ENCODE measurements at regions not wholly inside any gene's neighbourhood (a gene's known extent, or its start where the extent isn't known, plus 50 kb on each side); places are given as distances from the start of the nearest gene placed in this dataset.

GRCh38 chr2:74037379-74037860 is 52.7 kb downstream of the TET3 start:
- POLR2A ChIA-PET (ENCODE audit: partially characterized antibody), result interaction anchor here (0.5 kb wide), 1 partner anchor 11 kb away, joined by 3 read pairs; no protein-coding TSS in a partner anchor
- Histone ChIP-seq H3K9ac (replicated peaks in 1 of 4; ENCODE audit: extremely low read depth in 1 of 4, low read depth in 3 of 4, low read length in 3 of 4) (no peak overlapping the region), H3K79me2 (ENCODE audit: control insufficient read depth in 1 of 2, insufficient read depth in 2 of 2, low read length in 2 of 2) (peaks cover 0 to 84% of the 10 kb centered on the region in 2 experiments; a peak in 3 of 4 replicates), H2BK5ac (ENCODE audit: low read depth, low read length) (no peak overlapping the region), H2AFZ (ENCODE audit: low read length) (no peak overlapping the region), H3K27me3 (replicated peaks in 1 of 4; ENCODE audit: control insufficient read depth in 3 of 4, extremely low read depth in 1 of 4, insufficient read depth in 3 of 4, low read length in 3 of 4) (no peaks in the 10 kb centered on the region), H2BK15ac (ENCODE audit: low read length) (no peak overlapping the region), H4K91ac (replicated peaks; ENCODE audit: insufficient read length, low read length) (no peak overlapping the region), H4K5ac (ENCODE audit: insufficient read length, low read depth, low read length) (no peak overlapping the region), H3K18ac (ENCODE audit: extremely low read depth, low read length) (no peak overlapping the region), H3K4me2 (ENCODE audit: insufficient read depth in 1 of 2, low read depth in 2 of 2, low read length in 2 of 2) (no peak overlapping the region), H3K23ac (ENCODE audit: insufficient read length) (no peak overlapping the region), H3K4me1 (replicated peaks in 1 of 4; ENCODE audit: control insufficient read depth in 3 of 4, insufficient read depth in 4 of 4, low read length in 3 of 4) (peaks cover 1 to 5% (median 4%) of the 10 kb centered on the region in 4 experiments), H2BK120ac (replicated peaks; ENCODE audit: low read depth, low read length) (no peak overlapping the region), H3K9me3 (ENCODE audit: insufficient read depth in 2 of 2, low read depth in 1 of 2, low read length in 1 of 2) (no peaks in the 10 kb centered on the region), H3K4me3 (ENCODE audit: extremely low read depth in 1 of 4, insufficient read depth in 2 of 4, low read depth in 3 of 4, low read length in 4 of 4) (no peak overlapping the region), H3K23me2 (ENCODE audit: low read depth, low read length) (no peaks in the 10 kb centered on the region), H2BK12ac (ENCODE audit: low read depth, low read length) (no peak overlapping the region), H3K27ac (ENCODE audit: low read depth, low read length) (no peak overlapping the region), H3K36me3 (ENCODE audit: control insufficient read depth in 2 of 4, insufficient read depth in 4 of 4, low read length in 3 of 4) (no peaks in the 10 kb centered on the region), H2BK20ac (ENCODE audit: low read length) (no peak overlapping the region), H4K20me1 (replicated peaks in 1 of 2; ENCODE audit: control insufficient read depth in 1 of 2, insufficient read depth in 2 of 2, low read length in 2 of 2) (peaks cover 7 to 10% of the 10 kb centered on the region in 2 experiments), H4K8ac (ENCODE audit: extremely low read depth, insufficient read depth, low read length) (no peak overlapping the region), H3K56ac (replicated peaks; ENCODE audit: insufficient read length, low read depth, low read length) (no peak overlapping the region), H3K4ac (replicated peaks; ENCODE audit: insufficient read length, low read depth, low read length) (no peak overlapping the region), H3K79me1 (ENCODE audit: low read depth, low read length) (peaks cover 14% of the 10 kb centered on the region), H3K14ac (ENCODE audit: insufficient read length) (no peak overlapping the region), H2AK5ac (ENCODE audit: low read depth, low read length) (no peak overlapping the region)
- no peak for TF ChIP-seq SP2 (IDR thresholded peaks at IDR 0.05; ENCODE audit: low read length)
- no peak for TF ChIP-seq POLR2A (IDR thresholded peaks at IDR 0.05; ENCODE audit: control extremely low read depth in 1 of 2, low read depth in 2 of 2, low read length in 2 of 2)
- TF ChIP-seq CHD1 (IDR thresholded peaks at IDR 0.05; ENCODE audit: low read depth, low read length), result no peak
- TF ChIP-seq JUN (IDR thresholded peaks at IDR 0.05; ENCODE audit: low read depth, low read length), result no peak
- TF ChIP-seq EZH2 (IDR thresholded peaks at IDR 0.05; ENCODE audit: low read depth, low read length, severe bottlenecking), result no peak
- CTCF ChIA-PET (ENCODE audit: partially characterized antibody), result interaction anchor here (1.2 kb wide), 1 partner anchor 22 kb away, joined by 4 read pairs; no protein-coding TSS in a partner anchor
- WGBS, 2 experiments (ENCODE audit: extremely low coverage in 1 of 2, insufficient coverage in 1 of 2, insufficient read length in 1 of 2, insufficient replicate concordance in 2 of 2, low coverage in 1 of 2, low lambda C conversion rate in 2 of 2, missing lambda C conversion rate in 1 of 2), result 80% methylated on average over 1 of the region's 1 CpG; no CpG with 5 or more reads in 1 of the 2 experiments
- no peak for DNase-seq (ENCODE audit: low read depth in 1 of 2, low spot score in 2 of 2)
- no peak for FAIRE-seq
